IMR-90 (cell line): ENCODE measurements at regions not wholly inside any gene's neighbourhood (a gene's known extent, or its start where the extent isn't known, plus 50 kb on each side); places are given as distances from the start of the nearest gene placed in this dataset.
"Not testable (repeated sequence)": the region's sequence is repeated elsewhere in the genome, so short reads cannot be mapped to it uniquely, and the experiment has no call there.

Experiments used
- ATAC-seq: fragments of 200-7000 bp; cut with Tn5 transposase; 2 replicates; pipeline ENCODE4 v1.9.1; 2020; ENCODE audit warnings: low read depth, mild to moderate bottlenecking, moderate library complexity
- BruUV-seq: library from RNA; stranded (reverse); fragments of 400-500 nt; replicated peaks from 2 replicates; lab custom pipeline; 2021; lab: Mats Ljungman, UMichigan
- CTCF ChIA-PET: fragments of 300-600 bp; formaldehyde crosslinking; extraction: SDS; loops from one replicate; lab custom pipeline; 2021; ENCODE audit warnings: antibody characterized with exemption; lab: Yijun Ruan, JAX
- POLR2A ChIA-PET: fragments of 300-600 bp; sonication (Branson Sonifier 250); formaldehyde crosslinking; loops from one replicate; lab custom pipeline; 2022; ENCODE audit warnings: antibody characterized with exemption; ENCODE audit not compliant: unreplicated experiment; lab: Charles Lee
- DNase-seq: peaks from one replicate; pipeline ENCODE4 v3.0.0; 2013
- H2AFZ ChIP-seq: replicated peaks from 2 replicates; pipeline ENCODE3; 2013; ENCODE audit warnings: low read length, mild to moderate bottlenecking; ENCODE audit not compliant: poor library complexity
- H2AK5ac ChIP-seq: 2 replicates; pipeline ENCODE4 v1.6.1; 2013; ENCODE audit warnings: low read depth, low read length, inconsistent platforms
- H2AK9ac ChIP-seq: replicated peaks from 2 replicates; pipeline ENCODE3; 2013; ENCODE audit warnings: mild to moderate bottlenecking, low read depth, low read length, moderate library complexity; ENCODE audit not compliant: poor library complexity
- H2BK120ac ChIP-seq: 2 replicates; pipeline ENCODE4 v1.6.1; 2013; ENCODE audit warnings: low read depth, low read length, inconsistent platforms
- H2BK15ac ChIP-seq: 3 replicates; pipeline ENCODE4 v1.6.1; 2013; ENCODE audit warnings: low read depth, low read length, inconsistent platforms
- H2BK20ac ChIP-seq: 2 replicates; pipeline ENCODE4 v1.6.1; 2013; ENCODE audit warnings: low read depth, mild to moderate bottlenecking, inconsistent platforms, low read length, moderate library complexity
- H2BK5ac ChIP-seq: 2 replicates; pipeline ENCODE4 v1.6.1; 2013; ENCODE audit warnings: mild to moderate bottlenecking, low read depth, low read length, inconsistent platforms; ENCODE audit not compliant: poor library complexity, severe bottlenecking
- H3K14ac ChIP-seq: replicated peaks from 2 replicates; pipeline ENCODE4 v1.6.1; 2013; ENCODE audit warnings: low read depth, low read length, inconsistent platforms
- H3K18ac ChIP-seq: 2 replicates; pipeline ENCODE4 v1.6.1; 2013; ENCODE audit warnings: low read depth, low read length, control low read depth
- H3K23ac ChIP-seq: 2 replicates; pipeline ENCODE4 v1.6.1; 2013; ENCODE audit warnings: low read depth, low read length, inconsistent platforms
- H3K27ac ChIP-seq: 2 replicates; pipeline ENCODE4 v1.5.1; 2013; ENCODE audit warnings: mild to moderate bottlenecking, control low read depth, low read length; ENCODE audit not compliant: insufficient read depth
- H3K27me3 ChIP-seq: 2 replicates; pipeline ENCODE4 v1.6.1; 2013; ENCODE audit warnings: low read length; ENCODE audit not compliant: control insufficient read depth, insufficient read depth
- H3K36me3 ChIP-seq: 2 replicates; pipeline ENCODE4 v1.6.1; 2013; ENCODE audit warnings: low read length, mixed read lengths; ENCODE audit not compliant: control insufficient read depth, insufficient read depth
- H3K4ac ChIP-seq: 2 replicates; pipeline ENCODE4 v1.6.1; 2013; ENCODE audit warnings: low read depth, low read length, inconsistent platforms
- H3K4me1 ChIP-seq: 2 replicates; pipeline ENCODE4 v1.6.1; 2013; ENCODE audit warnings: low read length, mixed read lengths; ENCODE audit not compliant: control insufficient read depth, insufficient read depth
- H3K4me2 ChIP-seq: 2 replicates; pipeline ENCODE4 v1.6.1; 2013; ENCODE audit warnings: low read depth, mild to moderate bottlenecking, control low read depth, low read length, moderate library complexity
- H3K4me3 ChIP-seq: 2 replicates; pipeline ENCODE4 v1.5.1; 2013; ENCODE audit warnings: low read depth, mild to moderate bottlenecking, control low read depth, low read length, moderate library complexity; ENCODE audit not compliant: insufficient read depth
- H3K56ac ChIP-seq: 2 replicates; pipeline ENCODE4 v1.6.1; 2013; ENCODE audit warnings: low read length, inconsistent platforms; ENCODE audit not compliant: insufficient read depth; ENCODE audit errors: extremely low read depth
- H3K79me1 ChIP-seq, 2 experiments: 2 replicates each; pipeline ENCODE4 v1.6.1; 2013; ENCODE audit warnings: low read length in 2 of 2, inconsistent platforms in 1 of 2, low read depth in 1 of 2
- H3K9ac ChIP-seq: 2 replicates; pipeline ENCODE4 v1.6.1; 2013; ENCODE audit warnings: low read depth, low read length, control low read depth
- H3K9me1 ChIP-seq: 2 replicates; pipeline ENCODE4 v1.6.1; 2013; ENCODE audit warnings: low read length, inconsistent platforms; ENCODE audit not compliant: insufficient read depth
- H3K9me3 ChIP-seq: 2 replicates; pipeline ENCODE4 v1.6.1; 2013; ENCODE audit warnings: low read length; ENCODE audit not compliant: control insufficient read depth, insufficient read depth
- H4K20me1 ChIP-seq: 2 replicates; pipeline ENCODE4 v1.6.1; 2013; ENCODE audit warnings: low read length, inconsistent platforms; ENCODE audit not compliant: insufficient read depth
- H4K5ac ChIP-seq: 2 replicates; pipeline ENCODE4 v1.6.1; 2013; ENCODE audit warnings: mild to moderate bottlenecking, low read depth, low read length, control low read depth
- H4K8ac ChIP-seq, 2 experiments: 2 replicates each; pipeline ENCODE4 v1.6.1; 2013; ENCODE audit warnings: low read depth in 2 of 2, low read length in 2 of 2, control low read depth in 1 of 2, inconsistent platforms in 1 of 2
- H4K91ac ChIP-seq: 2 replicates; pipeline ENCODE4 v1.6.1; 2013; ENCODE audit warnings: low read depth, low read length, inconsistent platforms; ENCODE audit not compliant: insufficient read depth
- WGBS, 2 experiments: methylation state at CpG; one replicate each; pipeline versions ENCODE4 v1.1.5 to v1.1.7; 2013; ENCODE audit warnings: missing lambda C conversion rate in 2 of 2; ENCODE audit not compliant: insufficient read length in 1 of 2; ENCODE audit errors: extremely low coverage in 2 of 2; 5-methylcytosine and 5-hydroxymethylcytosine counted together
- dilution Hi-C: fragments of 300-500 bp; cut with HindIII; formaldehyde crosslinking; loops from one replicate; pipeline ENCODE4 v1.14.3; 2018; ENCODE audit warnings: low sequenced_read_pairs; ENCODE audit not compliant: unreplicated experiment
- in situ Hi-C: fragments of 300-500 bp; cut with MboI; formaldehyde crosslinking; loops from 3 replicates; pipeline ENCODE4 v1.14.3; 2019; ENCODE audit warnings: low sequenced_read_pairs, inconsistent platforms, mixed read lengths
- intact Hi-C: fragments of 100-400 bp; cut with micrococcal nuclease; formaldehyde crosslinking; loops from 2 replicates; pipeline ENCODE4 v1.10.0; 2022

- H2BK20ac ChIP-seq, H3K14ac ChIP-seq, H3K4ac ChIP-seq, H3K79me1 ChIP-seq, H3K9me1 ChIP-seq, H3K4me1 ChIP-seq, H3K56ac ChIP-seq, H2BK120ac ChIP-seq, dilution Hi-C loops, in situ Hi-C loops, H3K36me3 ChIP-seq, H4K8ac ChIP-seq, H2AK9ac ChIP-seq, H2AFZ ChIP-seq, H3K27me3 ChIP-seq, ATAC-seq, H3K9ac ChIP-seq, intact Hi-C loops, BruUV-seq, H2AK5ac ChIP-seq, H3K4me2 ChIP-seq, H3K23ac ChIP-seq, H3K4me3 ChIP-seq, CTCF ChIA-PET, H4K20me1 ChIP-seq, POLR2A ChIA-PET, H4K5ac ChIP-seq, H3K18ac ChIP-seq, H3K27ac ChIP-seq, H4K91ac ChIP-seq, H2BK5ac ChIP-seq, H2BK15ac ChIP-seq: not testable (repeated sequence)
- peaks cover 12% of the 10 kb centered on the region; the same call in 1 of the 2 replicates for H3K9me3 ChIP-seq
- 54% methylated on average over 29 of the region's 37 CpGs; no CpG with 5 or more reads in 1 of the 2 experiments for WGBS, 2 experiments
- DNase-seq, result peak; percentile 61
These were observed 236.7 kb downstream of the SHCBP1 start for GRCh38 chr16:46384285-46385061.

- peaks cover 12% of the 10 kb centered on the region; the same call in 1 of the 2 replicates for H3K9me3 ChIP-seq
- H3K23ac ChIP-seq, H2BK120ac ChIP-seq, H3K4ac ChIP-seq, H3K36me3 ChIP-seq, H2BK20ac ChIP-seq, H4K5ac ChIP-seq, CTCF ChIA-PET, H3K9me1 ChIP-seq, POLR2A ChIA-PET, H3K14ac ChIP-seq, H2BK15ac ChIP-seq, H2AFZ ChIP-seq, H3K4me2 ChIP-seq, H3K27me3 ChIP-seq, ATAC-seq, H4K91ac ChIP-seq, H4K8ac ChIP-seq, dilution Hi-C loops, H3K4me1 ChIP-seq, H2AK9ac ChIP-seq, H2BK5ac ChIP-seq, H3K9ac ChIP-seq, in situ Hi-C loops, H3K56ac ChIP-seq, H3K79me1 ChIP-seq, H2AK5ac ChIP-seq, BruUV-seq, H3K27ac ChIP-seq, H3K4me3 ChIP-seq, H3K18ac ChIP-seq, intact Hi-C loops, H4K20me1 ChIP-seq: not testable (repeated sequence)
- WGBS, 2 experiments, result 62% methylated on average over 11 of the region's 16 CpGs; no CpG with 5 or more reads in 1 of the 2 experiments
- DNase-seq, result peak; percentile 45
These were observed 237.6 kb downstream of the SHCBP1 start for GRCh38 chr16:46383581-46383980.
